ENCODE measurements at regions not wholly inside any gene's neighbourhood (a gene's known extent, or its start where the extent isn't known, plus 50 kb on each side); places are given as distances from the start of the nearest gene placed in this dataset.
"Not testable (repeated sequence)": the region's sequence is repeated elsewhere in the genome, so short reads cannot be mapped to it uniquely, and the experiment has no call there.

DNA sequence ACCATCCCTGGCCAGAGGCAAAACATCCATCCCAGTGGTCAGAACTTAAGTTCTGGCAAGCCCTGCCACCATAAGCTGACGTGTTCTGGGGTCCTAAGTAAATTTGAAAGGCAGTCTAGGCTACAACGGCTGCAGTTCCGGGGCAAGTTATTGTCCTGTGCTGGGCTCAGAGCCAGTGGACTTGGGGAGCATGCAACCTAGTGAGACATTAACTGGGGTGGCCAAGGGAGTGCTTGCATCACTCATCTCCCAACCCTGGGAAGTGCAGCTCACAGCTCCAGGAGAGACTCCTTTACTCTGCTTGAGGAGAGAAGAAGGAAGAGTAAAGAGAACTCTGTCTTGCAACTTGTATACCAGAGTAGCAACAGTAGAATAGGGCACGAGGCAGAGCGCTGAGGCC, 425.4 kb upstream of the PITX2 start:
- H3K27me3 ChIP-seq (ENCODE audit: control insufficient read depth in 5 of 5, insufficient read depth in 4 of 5, low read length in 5 of 5), result no peaks in the 10 kb centered on the region
- no peak overlapping the region for H3K9ac ChIP-seq (ENCODE audit: low read length in 5 of 5)
- H3K9me3 ChIP-seq (ENCODE audit: control insufficient read depth in 5 of 5, low read length in 5 of 5), result peaks cover 0 to 17% (median 5%) of the 10 kb centered on the region in 5 donors
- H3K4me1 ChIP-seq (ENCODE audit: control insufficient read depth in 5 of 5, insufficient read depth in 5 of 5, low read length in 5 of 5), result no peaks in the 10 kb centered on the region
- no peak overlapping the region for H3K27ac ChIP-seq (ENCODE audit: low read depth, low read length)
- H3K36me3 ChIP-seq (ENCODE audit: control insufficient read depth in 5 of 5, insufficient read depth in 5 of 5, low read length in 5 of 5), result no peaks in the 10 kb centered on the region
- no peak overlapping the region for H3K4me3 ChIP-seq (ENCODE audit: low read depth in 1 of 5, low read length in 5 of 5)

DNA sequence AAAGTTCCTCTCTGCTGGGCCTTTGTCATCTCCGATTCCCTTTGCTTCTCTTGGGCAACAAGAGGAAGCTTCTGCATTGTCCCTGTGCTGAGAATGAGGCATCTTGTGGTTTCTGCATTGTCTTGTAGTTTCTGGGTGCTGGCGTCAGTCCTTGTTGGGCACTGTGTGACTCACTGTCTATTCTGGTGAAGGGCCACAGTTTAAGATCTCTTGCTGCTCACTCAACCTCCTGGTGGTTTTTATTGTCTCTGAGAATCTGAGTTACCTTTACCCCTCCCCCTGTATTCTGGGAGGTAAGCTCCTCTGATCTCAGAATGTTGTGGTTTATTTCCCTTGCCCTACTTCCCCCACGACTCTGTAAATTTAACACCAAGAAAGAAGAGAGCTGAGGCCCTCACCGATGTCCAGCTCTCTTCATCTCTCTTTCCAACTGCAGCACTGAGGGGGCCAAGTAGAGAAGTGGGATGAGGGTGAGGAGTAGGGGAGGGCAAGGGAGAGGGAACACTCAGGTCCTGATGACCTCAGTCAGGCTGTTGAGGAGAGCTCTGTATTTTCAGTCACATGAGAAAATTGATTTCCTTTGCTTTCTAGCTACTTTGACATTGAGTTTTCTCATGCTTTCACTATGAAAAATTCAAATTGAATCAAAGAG, 441.6 kb upstream of the PITX2 start:
- no peak overlapping the region for H3K4me3 ChIP-seq (ENCODE audit: low read depth in 1 of 5, low read length in 5 of 5)

GRCh38 chr4:111066001-111066400, 443.1 kb upstream of the PITX2 start:
- no peaks in the 10 kb centered on the region for H3K9me3 ChIP-seq (ENCODE audit: control insufficient read depth in 5 of 5, low read length in 5 of 5)
- no peaks in the 10 kb centered on the region for H3K4me1 ChIP-seq (ENCODE audit: control insufficient read depth in 5 of 5, insufficient read depth in 5 of 5, low read length in 5 of 5)
- no peak overlapping the region for H3K4me3 ChIP-seq (ENCODE audit: low read depth in 1 of 5, low read length in 5 of 5)
- H3K9ac ChIP-seq (ENCODE audit: low read length in 5 of 5), result no peak overlapping the region
- no peak overlapping the region for H3K27ac ChIP-seq (ENCODE audit: low read depth, low read length)
- H3K27me3 ChIP-seq (ENCODE audit: control insufficient read depth in 5 of 5, insufficient read depth in 4 of 5, low read length in 5 of 5), result no peaks in the 10 kb centered on the region
- H3K36me3 ChIP-seq (ENCODE audit: control insufficient read depth in 5 of 5, insufficient read depth in 5 of 5, low read length in 5 of 5), result no peaks in the 10 kb centered on the region

More for the DNA sequence above, 441.6 kb upstream of the PITX2 start:
- H3K27me3 ChIP-seq (ENCODE audit: control insufficient read depth in 5 of 5, insufficient read depth in 4 of 5, low read length in 5 of 5), result no peaks in the 10 kb centered on the region
- no peak overlapping the region for H3K9ac ChIP-seq (ENCODE audit: low read length in 5 of 5)
- H3K9me3 ChIP-seq (ENCODE audit: control insufficient read depth in 5 of 5, low read length in 5 of 5), result no peaks in the 10 kb centered on the region
- H3K27ac ChIP-seq (ENCODE audit: low read depth, low read length), result no peak overlapping the region
- no peaks in the 10 kb centered on the region for H3K4me1 ChIP-seq (ENCODE audit: control insufficient read depth in 5 of 5, insufficient read depth in 5 of 5, low read length in 5 of 5)
- no peaks in the 10 kb centered on the region for H3K36me3 ChIP-seq (ENCODE audit: control insufficient read depth in 5 of 5, insufficient read depth in 5 of 5, low read length in 5 of 5)

- no peaks in the 10 kb centered on the region for H3K36me3 ChIP-seq (ENCODE audit: control insufficient read depth in 5 of 5, insufficient read depth in 5 of 5, low read length in 5 of 5)
- H3K4me1 ChIP-seq (ENCODE audit: control insufficient read depth in 5 of 5, insufficient read depth in 5 of 5, low read length in 5 of 5), result no peaks in the 10 kb centered on the region
Observed at GRCh38 chr4:111066447-111066846, 443.6 kb upstream of the PITX2 start.

GRCh38 chr4:111066887-111067286, 444.0 kb upstream of the PITX2 start:
- no peaks in the 10 kb centered on the region for H3K4me1 ChIP-seq (ENCODE audit: control insufficient read depth in 5 of 5, insufficient read depth in 5 of 5, low read length in 5 of 5)
- H3K9me3 ChIP-seq (ENCODE audit: control insufficient read depth in 5 of 5, low read length in 5 of 5), result no peaks in the 10 kb centered on the region
- no peak overlapping the region for H3K4me3 ChIP-seq (ENCODE audit: low read depth in 1 of 5, low read length in 5 of 5)
- H3K27ac ChIP-seq (ENCODE audit: low read depth, low read length), result no peak overlapping the region
- H3K27me3 ChIP-seq (ENCODE audit: control insufficient read depth in 5 of 5, insufficient read depth in 4 of 5, low read length in 5 of 5), result no peaks in the 10 kb centered on the region
- H3K36me3 ChIP-seq (ENCODE audit: control insufficient read depth in 5 of 5, insufficient read depth in 5 of 5, low read length in 5 of 5), result no peaks in the 10 kb centered on the region
- H3K9ac ChIP-seq (ENCODE audit: low read length in 5 of 5), result no peak overlapping the region

More at GRCh38 chr4:111066447-111066846, 443.6 kb upstream of the PITX2 start:
- no peaks in the 10 kb centered on the region for H3K9me3 ChIP-seq (ENCODE audit: control insufficient read depth in 5 of 5, low read length in 5 of 5)
- no peak overlapping the region for H3K27ac ChIP-seq (ENCODE audit: low read depth, low read length)
- no peak overlapping the region for H3K4me3 ChIP-seq (ENCODE audit: low read depth in 1 of 5, low read length in 5 of 5)
- H3K27me3 ChIP-seq (ENCODE audit: control insufficient read depth in 5 of 5, insufficient read depth in 4 of 5, low read length in 5 of 5), result no peaks in the 10 kb centered on the region
- H3K9ac ChIP-seq (ENCODE audit: low read length in 5 of 5), result no peak overlapping the region

DNA sequence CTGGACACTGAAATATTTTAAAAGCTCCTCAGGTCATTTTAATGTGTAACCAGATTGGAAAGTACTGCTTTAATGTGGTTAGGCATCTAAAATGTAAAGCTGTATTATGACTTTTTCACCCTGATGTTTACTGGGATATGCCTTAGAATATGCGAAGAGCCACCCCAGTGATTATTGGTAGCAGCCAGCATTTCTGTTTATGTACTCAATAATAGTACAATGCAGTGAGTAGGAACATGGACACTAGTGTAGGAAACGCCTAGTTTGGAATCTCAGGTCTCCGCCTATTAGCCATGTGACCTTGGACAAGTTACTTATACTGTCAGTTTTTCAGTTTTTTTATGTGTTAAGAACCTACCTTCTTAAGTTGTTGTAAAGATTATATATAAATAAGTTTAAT, 446.0 kb upstream of the PITX2 start:
- no peak overlapping the region for H3K4me3 ChIP-seq (ENCODE audit: low read depth in 1 of 5, low read length in 5 of 5)
- no peak overlapping the region for H3K9ac ChIP-seq (ENCODE audit: low read length in 5 of 5)
- H3K27me3 ChIP-seq (ENCODE audit: control insufficient read depth in 5 of 5, insufficient read depth in 4 of 5, low read length in 5 of 5), result no peaks in the 10 kb centered on the region
- no peaks in the 10 kb centered on the region for H3K9me3 ChIP-seq (ENCODE audit: control insufficient read depth in 5 of 5, low read length in 5 of 5)
- no peak overlapping the region for H3K27ac ChIP-seq (ENCODE audit: low read depth, low read length)
- no peaks in the 10 kb centered on the region for H3K4me1 ChIP-seq (ENCODE audit: control insufficient read depth in 5 of 5, insufficient read depth in 5 of 5, low read length in 5 of 5)
- H3K36me3 ChIP-seq (ENCODE audit: control insufficient read depth in 5 of 5, insufficient read depth in 5 of 5, low read length in 5 of 5), result no peaks in the 10 kb centered on the region

- Histone ChIP-seq H3K27me3 (ENCODE audit: control insufficient read depth in 5 of 5, insufficient read depth in 4 of 5, low read length in 5 of 5) (no peaks in the 10 kb centered on the region), H3K4me1 (ENCODE audit: control insufficient read depth in 5 of 5, insufficient read depth in 5 of 5, low read length in 5 of 5) (no peaks in the 10 kb centered on the region), H3K27ac (ENCODE audit: low read depth, low read length) (no peak overlapping the region), H3K9ac (ENCODE audit: low read length in 5 of 5) (no peak overlapping the region), H3K36me3 (ENCODE audit: control insufficient read depth in 5 of 5, insufficient read depth in 5 of 5, low read length in 5 of 5) (no peaks in the 10 kb centered on the region), H3K4me3 (ENCODE audit: low read depth in 1 of 5, low read length in 5 of 5) (no peak overlapping the region), H3K9me3 (ENCODE audit: control insufficient read depth in 5 of 5, low read length in 5 of 5) (peaks cover 0 to 4% (median 0%) of the 10 kb centered on the region in 5 donors)
Observed at GRCh38 chr4:111070390-111070789, 447.5 kb upstream of the PITX2 start.

DNA sequence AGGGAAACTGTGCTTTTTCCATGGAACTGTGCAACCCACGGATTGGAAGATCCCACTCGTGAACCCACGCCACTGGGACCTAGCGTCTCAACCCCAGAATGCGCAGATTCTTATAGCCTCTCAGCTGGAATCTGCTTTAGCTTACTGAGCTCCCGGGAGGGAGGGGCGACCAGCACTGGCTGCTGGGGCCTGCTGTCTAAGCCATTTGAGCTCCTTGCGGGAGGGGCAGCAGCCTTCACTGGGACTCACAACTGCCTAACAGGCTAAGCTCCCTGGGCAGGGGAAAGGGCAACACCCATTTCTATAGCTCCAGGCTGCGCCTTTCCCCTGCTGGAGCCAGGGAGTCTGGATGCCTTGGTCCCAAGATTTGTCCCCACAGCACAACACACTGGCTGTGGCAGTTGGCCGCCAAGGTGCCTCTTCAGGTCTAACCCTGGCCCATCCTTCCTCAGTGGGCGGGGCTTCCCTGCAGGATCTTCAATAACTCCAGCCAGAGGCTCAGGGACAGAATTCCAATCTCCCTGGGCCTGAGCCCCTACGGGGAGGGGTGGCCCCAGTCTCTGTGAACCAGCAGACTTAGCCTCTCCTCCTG, 451.7 kb upstream of the PITX2 start:
- H3K9me3 ChIP-seq (ENCODE audit: control insufficient read depth in 5 of 5, low read length in 5 of 5), result peaks cover 0 to 11% (median 4%) of the 10 kb centered on the region in 5 donors
- no peaks in the 10 kb centered on the region for H3K27me3 ChIP-seq (ENCODE audit: control insufficient read depth in 5 of 5, insufficient read depth in 4 of 5, low read length in 5 of 5)
- no peak overlapping the region for H3K4me3 ChIP-seq (ENCODE audit: low read depth in 1 of 5, low read length in 5 of 5)
- no peaks in the 10 kb centered on the region for H3K4me1 ChIP-seq (ENCODE audit: control insufficient read depth in 5 of 5, insufficient read depth in 5 of 5, low read length in 5 of 5)
- H3K27ac ChIP-seq (ENCODE audit: low read depth, low read length), result no peak overlapping the region
- H3K9ac ChIP-seq (ENCODE audit: low read length in 5 of 5), result no peak overlapping the region
- H3K36me3 ChIP-seq (ENCODE audit: control insufficient read depth in 5 of 5, insufficient read depth in 5 of 5, low read length in 5 of 5), result no peaks in the 10 kb centered on the region

- H3K36me3 ChIP-seq (ENCODE audit: control insufficient read depth in 5 of 5, insufficient read depth in 5 of 5, low read length in 5 of 5); H3K4me1 ChIP-seq (ENCODE audit: control insufficient read depth in 5 of 5, insufficient read depth in 5 of 5, low read length in 5 of 5); H3K4me3 ChIP-seq (ENCODE audit: low read depth in 1 of 5, low read length in 5 of 5); H3K9ac ChIP-seq (ENCODE audit: low read length in 5 of 5); H3K27me3 ChIP-seq (ENCODE audit: control insufficient read depth in 5 of 5, insufficient read depth in 4 of 5, low read length in 5 of 5); H3K27ac ChIP-seq (ENCODE audit: low read depth, low read length): not testable (repeated sequence)
- H3K9me3 ChIP-seq (ENCODE audit: control insufficient read depth in 5 of 5, low read length in 5 of 5), result peaks cover 0 to 11% (median 4%) of the 10 kb centered on the region in 5 donors
Observed at GRCh38 chr4:111076299-111076698, 453.4 kb upstream of the PITX2 start.

DNA sequence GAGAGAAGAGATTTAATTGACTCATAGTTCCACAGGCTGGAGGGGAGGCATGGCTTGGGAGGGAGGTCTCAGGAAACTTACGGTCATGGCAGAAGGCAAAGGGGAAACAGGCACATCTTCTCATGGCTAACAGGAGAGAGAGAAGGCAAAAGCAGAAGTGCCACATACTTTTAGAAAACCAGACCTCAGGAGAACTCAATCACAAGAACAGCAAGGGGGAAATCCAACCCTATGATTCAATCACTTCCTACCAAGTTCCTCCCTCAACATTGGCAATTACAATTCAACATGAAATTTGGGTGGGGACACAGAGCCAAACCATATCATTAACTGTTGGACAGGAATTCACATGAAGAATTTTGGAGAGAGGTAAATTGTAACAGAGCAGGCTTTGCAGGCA, 485.3 kb upstream of the PITX2 start:
- Histone ChIP-seq H3K4me3 (ENCODE audit: low read depth in 1 of 5, low read length in 5 of 5) (no peak overlapping the region), H3K27ac (ENCODE audit: low read depth, low read length) (no peak overlapping the region), H3K9me3 (ENCODE audit: control insufficient read depth in 5 of 5, low read length in 5 of 5) (no peaks in the 10 kb centered on the region), H3K4me1 (ENCODE audit: control insufficient read depth in 5 of 5, insufficient read depth in 5 of 5, low read length in 5 of 5) (no peaks in the 10 kb centered on the region), H3K27me3 (ENCODE audit: control insufficient read depth in 5 of 5, insufficient read depth in 4 of 5, low read length in 5 of 5) (no peaks in the 10 kb centered on the region), H3K9ac (ENCODE audit: low read length in 5 of 5) (no peak overlapping the region), H3K36me3 (ENCODE audit: control insufficient read depth in 5 of 5, insufficient read depth in 5 of 5, low read length in 5 of 5) (no peaks in the 10 kb centered on the region)

All from subcutaneous abdominal adipose tissue (tissue), 5 donors.